ENCODE measurements at regions not wholly inside any gene's neighbourhood (a gene's known extent, or its start where the extent isn't known, plus 50 kb on each side); places are given as distances from the start of the nearest gene placed in this dataset.

- no peak for DNase-seq (ENCODE audit: low spot score)
- TF ChIP-seq CTCF (IDR thresholded peaks at IDR 0.05) = no peak
- H3K9me3 ChIP-seq = no peaks in the 10 kb centered on the region
- no peaks in the 10 kb centered on the region for H3K36me3 ChIP-seq
- H3K27ac ChIP-seq = no peak overlapping the region
- H3K4me1 ChIP-seq = no peaks in the 10 kb centered on the region
- H3K4me3 ChIP-seq = no peak overlapping the region
- H3K27me3 ChIP-seq = no peaks in the 10 kb centered on the region
Observed at GRCh38 chr10:8594711-8595110, 540.2 kb downstream of the GATA3 start.

GRCh38 chr10:8595140-8595539 lies 540.7 kb downstream of the GATA3 start:
- Histone ChIP-seq H3K9me3 (no peaks in the 10 kb centered on the region), H3K27ac (no peak overlapping the region), H3K36me3 (no peaks in the 10 kb centered on the region), H3K4me1 (no peaks in the 10 kb centered on the region), H3K27me3 (no peaks in the 10 kb centered on the region), H3K4me3 (no peak overlapping the region)
- DNase-seq (ENCODE audit: low spot score) = no peak
- no peak for TF ChIP-seq CTCF (IDR thresholded peaks at IDR 0.05)

GRCh38 chr10:8596929-8597472 lies 542.5 kb downstream of the GATA3 start:
- Histone ChIP-seq H3K36me3 (no peaks in the 10 kb centered on the region), H3K27me3 (no peaks in the 10 kb centered on the region), H3K27ac (no peak overlapping the region), H3K4me1 (no peaks in the 10 kb centered on the region), H3K9me3 (no peaks in the 10 kb centered on the region), H3K4me3 (no peak overlapping the region)
- no peak for TF ChIP-seq CTCF (IDR thresholded peaks at IDR 0.05)
- DNase-seq (ENCODE audit: low spot score) = no peak

- no peak overlapping the region for H3K27ac ChIP-seq
- peaks cover 0 to 3% of the 10 kb centered on the region in 2 donors for H3K9me3 ChIP-seq
- no peak for DNase-seq (ENCODE audit: low spot score)
- H3K36me3 ChIP-seq = no peaks in the 10 kb centered on the region
- H3K4me3 ChIP-seq = no peak overlapping the region
- TF ChIP-seq CTCF (IDR thresholded peaks at IDR 0.05) = no peak
- no peaks in the 10 kb centered on the region for H3K27me3 ChIP-seq
- H3K4me1 ChIP-seq = no peaks in the 10 kb centered on the region
Observed at GRCh38 chr10:8600192-8600591, 545.7 kb downstream of the GATA3 start.

GRCh38 chr10:8602821-8603220 lies 548.3 kb downstream of the GATA3 start:
- H3K4me1 ChIP-seq = no peaks in the 10 kb centered on the region
- no peak for TF ChIP-seq CTCF (IDR thresholded peaks at IDR 0.05)

GRCh38 chr10:8614054-8614565 lies 559.6 kb downstream of the GATA3 start:
- no peak overlapping the region for H3K4me3 ChIP-seq
- H3K27me3 ChIP-seq = no peaks in the 10 kb centered on the region
- H3K9me3 ChIP-seq = peaks cover 0 to under 1% of the 10 kb centered on the region in 2 donors
- H3K4me1 ChIP-seq = no peaks in the 10 kb centered on the region
- no peak overlapping the region for H3K27ac ChIP-seq
- no peak for TF ChIP-seq CTCF (IDR thresholded peaks at IDR 0.05)
- DNase-seq (ENCODE audit: low spot score) = no peak
- H3K36me3 ChIP-seq = no peaks in the 10 kb centered on the region

More at GRCh38 chr10:8602821-8603220, 548.3 kb downstream of the GATA3 start:
- Histone ChIP-seq H3K9me3 (peaks cover 0 to 16% of the 10 kb centered on the region in 2 donors), H3K36me3 (no peaks in the 10 kb centered on the region), H3K27ac (no peak overlapping the region), H3K4me3 (no peak overlapping the region), H3K27me3 (no peaks in the 10 kb centered on the region)
- no peak for DNase-seq (ENCODE audit: low spot score)

Data from right atrium auricular region (tissue), 2 donors.